SK-N-SH (cell line): ENCODE measurements at regions not wholly inside any gene's neighbourhood (a gene's known extent, or its start where the extent isn't known, plus 50 kb on each side); places are given as distances from the start of the nearest gene placed in this dataset.
"Not testable (repeated sequence)": the region's sequence is repeated elsewhere in the genome, so short reads cannot be mapped to it uniquely, and the experiment has no call there.

Source experiments
- CTCF ChIA-PET: fragments of 300-600, 350-600 bp; formaldehyde crosslinking; extraction: SDS; loops from one replicate; lab custom pipeline; 2021; lab: Yijun Ruan, JAX
- POLR2A ChIA-PET: fragments of 350-600 bp; sonication (Branson Sonifier 250); formaldehyde crosslinking; extraction: SDS; loops from one replicate; lab custom pipeline; 2020; ENCODE audit warnings: antibody characterized with exemption, inconsistent platforms; lab: Yijun Ruan, JAX
- DNase-seq: peaks from one replicate; pipeline ENCODE4 v3.0.0; 2012
- H2AFZ ChIP-seq: fragments of 200-600 bp; sonication (generic); 2 replicates; pipeline ENCODE4 v1.8.1; 2016; ENCODE audit warnings: antibody characterized with exemption, mild to moderate bottlenecking, low read depth
- H3F3A ChIP-seq: fragments of 200-600 bp; sonication (generic); replicated peaks from 2 replicates; pipeline ENCODE3; 2016; ENCODE audit warnings: antibody characterized with exemption, mild to moderate bottlenecking; ENCODE audit not compliant: insufficient read depth
- H3K27ac ChIP-seq, 2 experiments: fragments of 200-500 bp in 1 of 2; fragments of 200-600 bp in 1 of 2; sonication (Bioruptor generic) in 1 of 2; sonication (generic), shearing (Covaris generic) in 1 of 2; 2 replicates each; pipeline versions ENCODE4 v1.5.1 to v1.6.1; 2014 to 2016; ENCODE audit warnings: low read depth in 2 of 2, inconsistent platforms in 1 of 2, low read length in 1 of 2, mild to moderate bottlenecking in 1 of 2, mixed read lengths in 1 of 2
- H3K27me3 ChIP-seq: fragments of 200-600 bp; sonication (generic), shearing (Covaris generic); 2 replicates; pipeline ENCODE4 v1.6.1; 2016; ENCODE audit warnings: mixed run types; ENCODE audit not compliant: insufficient read depth
- H3K36me3 ChIP-seq, 2 experiments: fragments of 200-500 bp in 1 of 2; fragments of 200-600 bp in 1 of 2; sonication (Bioruptor generic) in 1 of 2; sonication (generic) in 1 of 2; replicated peaks in 1 of 2; 2 replicates each; pipeline versions ENCODE3 to v1.5.1; 2014 to 2016; ENCODE audit warnings: low read length in 1 of 2, mild to moderate bottlenecking in 1 of 2; ENCODE audit not compliant: insufficient read depth in 2 of 2, control insufficient read depth in 1 of 2
- H3K4me1 ChIP-seq, 2 experiments: fragments of 200-500 bp in 1 of 2; fragments of 200-600 bp in 1 of 2; sonication (Bioruptor generic) in 1 of 2; sonication (generic), shearing (Covaris generic) in 1 of 2; 2 replicates each; pipeline versions ENCODE4 v1.5.1 to v1.6.1; 2014 to 2016; ENCODE audit warnings: low read depth in 1 of 2, low read length in 1 of 2, mixed run types in 1 of 2; ENCODE audit not compliant: insufficient read depth in 2 of 2, control insufficient read depth in 1 of 2
- H3K4me2 ChIP-seq: fragments of 200-600 bp; sonication (generic), shearing (Covaris generic); 2 replicates; pipeline ENCODE4 v1.6.1; 2017; ENCODE audit warnings: mixed run types
- H3K4me3 ChIP-seq, 2 experiments: fragments of 200-500 bp in 1 of 2; fragments of 200-600 bp in 1 of 2; sonication (Bioruptor generic) in 1 of 2; sonication (generic), shearing (Covaris generic) in 1 of 2; 2 replicates each; pipeline versions ENCODE4 v1.5.1 to v1.8.1; 2014 to 2016; ENCODE audit warnings: low read depth in 2 of 2, inconsistent platforms in 1 of 2, low read length in 1 of 2, mild to moderate bottlenecking in 1 of 2, mixed read lengths in 1 of 2, moderate library complexity in 1 of 2
- H3K79me2 ChIP-seq: fragments of 200-600 bp; sonication (generic); 2 replicates; pipeline ENCODE4 v1.8.1; 2017; ENCODE audit warnings: mild to moderate bottlenecking; ENCODE audit not compliant: insufficient read depth
- H3K9ac ChIP-seq: fragments of 200-600 bp; sonication (generic); 2 replicates; pipeline ENCODE4 v1.6.1; 2017; ENCODE audit warnings: mixed run types
- H3K9me2 ChIP-seq: fragments of 200-600 bp; sonication (generic); 2 replicates; pipeline ENCODE4 v1.6.1; 2017; ENCODE audit warnings: mixed run types
- H3K9me3 ChIP-seq: fragments of 200-600 bp; sonication (generic); 2 replicates; pipeline ENCODE4 v1.6.1; 2017; ENCODE audit warnings: mixed run types, mild to moderate bottlenecking, moderate library complexity
- H4K20me1 ChIP-seq: fragments of 200-600 bp; sonication (generic); 2 replicates; pipeline ENCODE4 v1.6.1; 2017; ENCODE audit warnings: mild to moderate bottlenecking, mixed run types; ENCODE audit not compliant: insufficient read depth
- CHD2 ChIP-seq: fragments of 150-350 bp; IDR thresholded peaks from 2 replicates; pipeline ENCODE4 v1.6.1; 2018; ENCODE audit warnings: low read length; ENCODE audit not compliant: partially characterized antibody
- EP300 ChIP-seq, 2 experiments: IDR thresholded peaks; 2 replicates each; pipeline versions ENCODE4 v1.4.0 to v1.6.1; 2012; ENCODE audit warnings: borderline replicate concordance in 1 of 2, low read depth in 1 of 2, low read length in 1 of 2
- FOSL2 ChIP-seq: IDR thresholded peaks from 2 replicates; pipeline ENCODE4 v1.4.0; 2012; ENCODE audit warnings: low read depth, mild to moderate bottlenecking, moderate library complexity, borderline replicate concordance
- GABPA ChIP-seq: IDR thresholded peaks from 2 replicates; pipeline ENCODE4 v1.4.0; 2012; ENCODE audit warnings: low read depth, mild to moderate bottlenecking
- JUND ChIP-seq: IDR thresholded peaks from 2 replicates; pipeline ENCODE4 v1.4.0; 2012
- POLR2AphosphoS5 ChIP-seq: IDR thresholded peaks from 2 replicates; pipeline ENCODE4 v1.6.1; 2012; ENCODE audit warnings: low read depth, low read length
- RAD21 ChIP-seq: IDR thresholded peaks from 2 replicates; pipeline ENCODE4 v1.6.1; 2012; ENCODE audit warnings: mild to moderate bottlenecking, low read length
- RCOR1 ChIP-seq: fragments of 150-350 bp; IDR thresholded peaks from 2 replicates; pipeline ENCODE4 v1.6.1; 2017; ENCODE audit warnings: antibody characterized with exemption, low read length
- SIN3A ChIP-seq: IDR thresholded peaks from 2 replicates; pipeline ENCODE4 v1.6.1; 2012; ENCODE audit warnings: low read depth, mild to moderate bottlenecking, low read length, moderate library complexity, borderline replicate concordance
- SMC3 ChIP-seq: IDR thresholded peaks from 2 replicates; pipeline ENCODE4 v1.6.1; 2012; ENCODE audit warnings: low read depth, low read length, improper control_type of control experiment
- TCF12 ChIP-seq: IDR thresholded peaks from 2 replicates; pipeline ENCODE4 v1.4.0; 2012
- WGBS: methylation state at CpG from one replicate; pipeline ENCODE4 v1.1.6; 2017; ENCODE audit warnings: low lambda C conversion rate; 5-methylcytosine and 5-hydroxymethylcytosine counted together
- TF ChIP-seq, protein P1 (sequence below): fragments of 150-350 bp; IDR thresholded peaks from 2 replicates; pipeline ENCODE4 v1.6.1; 2017; ENCODE audit warnings: antibody characterized with exemption, low read length, low read depth, borderline replicate concordance
- TF ChIP-seq, protein P2 (sequence below): IDR thresholded peaks from 2 replicates; pipeline ENCODE4 v1.4.0; 2012; ENCODE audit warnings: low read depth, borderline replicate concordance
- TF ChIP-seq, protein P3 (sequence below): IDR thresholded peaks from 2 replicates; pipeline ENCODE4 v1.6.1; 2012; ENCODE audit warnings: mild to moderate bottlenecking, low read depth, low read length, moderate library complexity

GRCh38 chrX:7996414-7996813 lies 69.2 kb upstream of the PNPLA4 start (continued):
- TF ChIP-seq RAD21 = peak; percentile 81
- no peak for TF ChIP-seq FOSL2
- TF ChIP-seq, protein P1, sequence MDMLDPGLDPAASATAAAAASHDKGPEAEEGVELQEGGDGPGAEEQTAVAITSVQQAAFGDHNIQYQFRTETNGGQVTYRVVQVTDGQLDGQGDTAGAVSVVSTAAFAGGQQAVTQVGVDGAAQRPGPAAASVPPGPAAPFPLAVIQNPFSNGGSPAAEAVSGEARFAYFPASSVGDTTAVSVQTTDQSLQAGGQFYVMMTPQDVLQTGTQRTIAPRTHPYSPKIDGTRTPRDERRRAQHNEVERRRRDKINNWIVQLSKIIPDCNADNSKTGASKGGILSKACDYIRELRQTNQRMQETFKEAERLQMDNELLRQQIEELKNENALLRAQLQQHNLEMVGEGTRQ = no peak
- TF ChIP-seq SMC3 = peak; percentile 54
- TF ChIP-seq EP300 (IDR thresholded peaks at IDR 0.05; ENCODE audit: borderline replicate concordance in 1 of 2, low read depth in 1 of 2, low read length in 1 of 2) = no peak
- no peak for TF ChIP-seq CHD2

DNA sequence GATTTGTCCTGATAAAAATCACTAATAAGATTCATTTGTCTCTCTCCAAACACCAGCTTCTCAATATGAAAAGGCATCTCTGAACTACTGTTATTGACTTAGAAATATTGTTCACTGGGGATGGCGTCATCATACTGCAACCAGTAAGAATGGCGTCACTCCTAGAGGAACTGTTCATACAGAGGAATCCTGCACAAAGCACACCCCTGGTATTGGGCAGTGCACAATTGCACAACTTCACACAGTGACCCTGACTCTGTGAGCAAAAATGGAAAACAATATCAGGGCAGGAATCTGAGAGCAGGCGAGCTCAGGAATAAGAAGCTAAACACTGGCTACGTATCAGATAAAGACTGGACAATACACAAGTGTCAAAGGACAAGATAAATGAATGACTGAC lies 66.7 kb upstream of the PNPLA4 start:
- DNase-seq = no peak
- no peaks in the 10 kb centered on the region for H3K79me2 ChIP-seq
- H3K27me3 ChIP-seq = no peaks in the 10 kb centered on the region
- TF ChIP-seq RCOR1 (no peak), RAD21 (no peak), JUND (no peak), TCF12 (no peak), EP300 (IDR thresholded peaks at IDR 0.05; ENCODE audit: borderline replicate concordance in 1 of 2, low read depth in 1 of 2, low read length in 1 of 2) (no peak), SIN3A (no peak), POLR2AphosphoS5 (no peak), GABPA (no peak)
- TF ChIP-seq, protein P1 = no peak
- TF ChIP-seq, protein P2, sequence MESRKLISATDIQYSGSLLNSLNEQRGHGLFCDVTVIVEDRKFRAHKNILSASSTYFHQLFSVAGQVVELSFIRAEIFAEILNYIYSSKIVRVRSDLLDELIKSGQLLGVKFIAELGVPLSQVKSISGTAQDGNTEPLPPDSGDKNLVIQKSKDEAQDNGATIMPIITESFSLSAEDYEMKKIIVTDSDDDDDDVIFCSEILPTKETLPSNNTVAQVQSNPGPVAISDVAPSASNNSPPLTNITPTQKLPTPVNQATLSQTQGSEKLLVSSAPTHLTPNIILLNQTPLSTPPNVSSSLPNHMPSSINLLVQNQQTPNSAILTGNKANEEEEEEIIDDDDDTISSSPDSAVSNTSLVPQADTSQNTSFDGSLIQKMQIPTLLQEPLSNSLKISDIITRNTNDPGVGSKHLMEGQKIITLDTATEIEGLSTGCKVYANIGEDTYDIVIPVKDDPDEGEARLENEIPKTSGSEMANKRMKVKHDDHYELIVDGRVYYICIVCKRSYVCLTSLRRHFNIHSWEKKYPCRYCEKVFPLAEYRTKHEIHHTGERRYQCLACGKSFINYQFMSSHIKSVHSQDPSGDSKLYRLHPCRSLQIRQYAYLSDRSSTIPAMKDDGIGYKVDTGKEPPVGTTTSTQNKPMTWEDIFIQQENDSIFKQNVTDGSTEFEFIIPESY = no peak
- TF ChIP-seq, protein P3, sequence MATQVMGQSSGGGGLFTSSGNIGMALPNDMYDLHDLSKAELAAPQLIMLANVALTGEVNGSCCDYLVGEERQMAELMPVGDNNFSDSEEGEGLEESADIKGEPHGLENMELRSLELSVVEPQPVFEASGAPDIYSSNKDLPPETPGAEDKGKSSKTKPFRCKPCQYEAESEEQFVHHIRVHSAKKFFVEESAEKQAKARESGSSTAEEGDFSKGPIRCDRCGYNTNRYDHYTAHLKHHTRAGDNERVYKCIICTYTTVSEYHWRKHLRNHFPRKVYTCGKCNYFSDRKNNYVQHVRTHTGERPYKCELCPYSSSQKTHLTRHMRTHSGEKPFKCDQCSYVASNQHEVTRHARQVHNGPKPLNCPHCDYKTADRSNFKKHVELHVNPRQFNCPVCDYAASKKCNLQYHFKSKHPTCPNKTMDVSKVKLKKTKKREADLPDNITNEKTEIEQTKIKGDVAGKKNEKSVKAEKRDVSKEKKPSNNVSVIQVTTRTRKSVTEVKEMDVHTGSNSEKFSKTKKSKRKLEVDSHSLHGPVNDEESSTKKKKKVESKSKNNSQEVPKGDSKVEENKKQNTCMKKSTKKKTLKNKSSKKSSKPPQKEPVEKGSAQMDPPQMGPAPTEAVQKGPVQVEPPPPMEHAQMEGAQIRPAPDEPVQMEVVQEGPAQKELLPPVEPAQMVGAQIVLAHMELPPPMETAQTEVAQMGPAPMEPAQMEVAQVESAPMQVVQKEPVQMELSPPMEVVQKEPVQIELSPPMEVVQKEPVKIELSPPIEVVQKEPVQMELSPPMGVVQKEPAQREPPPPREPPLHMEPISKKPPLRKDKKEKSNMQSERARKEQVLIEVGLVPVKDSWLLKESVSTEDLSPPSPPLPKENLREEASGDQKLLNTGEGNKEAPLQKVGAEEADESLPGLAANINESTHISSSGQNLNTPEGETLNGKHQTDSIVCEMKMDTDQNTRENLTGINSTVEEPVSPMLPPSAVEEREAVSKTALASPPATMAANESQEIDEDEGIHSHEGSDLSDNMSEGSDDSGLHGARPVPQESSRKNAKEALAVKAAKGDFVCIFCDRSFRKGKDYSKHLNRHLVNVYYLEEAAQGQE = no peak
- TF ChIP-seq, all 33 proteins: peak for 0
- H4K20me1 ChIP-seq = no peaks in the 10 kb centered on the region
- no peaks in the 10 kb centered on the region for H3K9me3 ChIP-seq
- H3K9ac ChIP-seq = no peak overlapping the region
- no peaks in the 10 kb centered on the region for H3K36me3 ChIP-seq
- 27% methylated on average over 4 of the region's 4 CpGs for WGBS
- no peak overlapping the region for H3K4me3 ChIP-seq
- H3K4me2 ChIP-seq = no peak overlapping the region
- H3K9me2 ChIP-seq = no peaks in the 10 kb centered on the region
- POLR2A ChIA-PET = no interaction called here
- H3K27ac ChIP-seq = no peak overlapping the region
- CTCF ChIA-PET = interaction anchor here (7.3 kb wide), 1 partner anchor 745 kb away, joined by 40 read pairs; no protein-coding TSS in a partner anchor
- no peaks in the 10 kb centered on the region for H3K4me1 ChIP-seq
- no peak overlapping the region for H2AFZ ChIP-seq
- H3F3A ChIP-seq = no peaks in the 10 kb centered on the region

DNA sequence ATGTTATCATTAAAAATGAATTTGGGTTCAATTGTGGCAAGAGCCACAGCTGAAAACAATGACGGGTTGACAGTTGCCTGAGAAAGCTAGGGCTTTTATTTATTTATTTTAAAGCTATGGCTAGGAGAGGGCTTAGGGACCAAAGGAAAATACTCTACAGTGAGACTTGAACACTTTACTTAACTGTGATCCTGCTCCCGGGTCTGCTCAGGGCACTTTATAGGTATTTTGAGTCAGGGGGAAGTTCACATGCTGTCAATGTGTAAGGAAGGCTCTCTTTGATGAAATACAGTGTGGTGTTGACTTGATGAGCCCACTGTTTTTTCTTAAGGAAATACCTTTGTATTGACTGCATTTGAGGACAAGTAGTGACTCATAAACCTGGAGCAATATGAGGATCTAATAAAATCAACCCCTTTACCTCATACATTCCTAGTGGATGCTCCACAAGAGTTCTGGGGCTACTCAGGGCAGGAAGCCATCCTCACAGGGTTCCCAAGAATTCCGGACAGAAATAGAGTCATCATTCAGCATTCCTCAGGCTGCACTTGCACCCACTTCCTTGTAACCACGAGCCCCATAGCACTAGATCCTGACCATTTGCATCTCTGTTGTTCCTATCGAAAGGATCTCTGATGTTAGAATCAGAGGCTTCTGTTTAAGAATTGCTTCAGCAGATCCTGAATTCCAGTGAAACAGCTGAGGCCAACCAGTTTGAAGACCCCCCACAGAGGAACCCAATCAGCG lies 61.0 kb upstream of the PNPLA4 start:
- H3K9me3 ChIP-seq, DNase-seq, H3F3A ChIP-seq, H3K9me2 ChIP-seq, H3K9ac ChIP-seq, H3K27me3 ChIP-seq, CTCF ChIA-PET, H3K36me3 ChIP-seq, H4K20me1 ChIP-seq, H3K79me2 ChIP-seq, H3K4me1 ChIP-seq, H3K4me3 ChIP-seq, H2AFZ ChIP-seq, POLR2A ChIA-PET: not testable (repeated sequence)
- Histone ChIP-seq H3K4me2 (0 out of 2 replicates have a peak overlapping the region, but pooled peaks have one; percentile 19), H3K27ac (peak overlapping the region in 1 of 2 experiments; percentile 71; a peak in 2 of 4 replicates)
- WGBS = 17% methylated on average over 6 of the region's 6 CpGs
